ENCODE measurements at regions not wholly inside any gene's neighbourhood (a gene's known extent, or its start where the extent isn't known, plus 50 kb on each side); places are given as distances from the start of the nearest gene placed in this dataset.

- DNase-seq (ENCODE audit: low spot score), result no peak
These were observed 52.9 kb upstream of the FGGY start for GRCh38 chr1:59243978-59244377.

DNA sequence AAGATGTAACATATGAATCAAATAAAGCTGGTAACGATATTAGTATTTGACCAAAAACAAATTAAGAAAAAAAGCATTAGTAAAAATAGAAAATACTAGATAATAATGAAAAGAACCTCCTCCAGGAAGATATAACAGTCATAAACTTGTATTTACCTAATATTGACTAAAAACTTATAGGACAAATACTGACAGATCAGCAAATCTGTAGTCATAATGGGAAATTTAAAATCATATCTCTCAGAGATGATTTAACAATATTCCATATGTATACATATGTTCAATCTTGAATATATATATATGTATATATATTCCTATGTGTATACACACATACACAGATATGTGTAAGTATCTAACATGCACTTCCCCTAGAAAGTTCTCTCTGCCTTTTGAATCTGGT is 52.0 kb upstream of the FGGY start:
- no peak for DNase-seq (ENCODE audit: low spot score)
